ENCODE measurements at regions not wholly inside any gene's neighbourhood (a gene's known extent, or its start where the extent isn't known, plus 50 kb on each side); places are given as distances from the start of the nearest gene placed in this dataset.

DNA sequence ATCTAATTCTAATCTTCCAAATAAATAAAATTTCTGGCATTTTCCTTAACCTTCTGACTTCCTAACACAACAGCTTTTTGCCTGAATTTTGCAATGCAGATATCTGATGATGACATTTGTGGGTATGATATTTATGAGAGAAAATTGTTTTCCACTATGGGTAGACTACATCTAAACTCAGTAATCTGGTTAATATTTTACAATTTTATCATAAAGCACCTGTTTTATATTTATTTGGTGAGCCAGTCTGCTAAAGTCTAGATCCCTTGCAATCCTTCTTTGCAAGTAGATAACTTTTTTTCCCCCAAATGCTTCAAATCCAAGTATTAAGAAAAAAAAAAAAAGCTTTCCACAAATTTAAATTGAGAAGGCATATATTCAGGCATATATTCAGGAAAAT is 246.2 kb upstream of the DAB2 start:
- TF ChIP-seq CTCF (conservative IDR thresholded peaks at IDR 0.05; ENCODE audit: low read depth), result no peak
- H3K27ac ChIP-seq, result no peak overlapping the region
- ChIA-PET CTCF (interaction anchor here (0.6 kb wide), 1 partner anchor 165 kb away, joined by 3 read pairs; no protein-coding TSS in a partner anchor), POLR2A (ENCODE audit: low non-redundant PET) (no interaction called here)
- no peak for DNase-seq (ENCODE audit: low spot score)

DNA sequence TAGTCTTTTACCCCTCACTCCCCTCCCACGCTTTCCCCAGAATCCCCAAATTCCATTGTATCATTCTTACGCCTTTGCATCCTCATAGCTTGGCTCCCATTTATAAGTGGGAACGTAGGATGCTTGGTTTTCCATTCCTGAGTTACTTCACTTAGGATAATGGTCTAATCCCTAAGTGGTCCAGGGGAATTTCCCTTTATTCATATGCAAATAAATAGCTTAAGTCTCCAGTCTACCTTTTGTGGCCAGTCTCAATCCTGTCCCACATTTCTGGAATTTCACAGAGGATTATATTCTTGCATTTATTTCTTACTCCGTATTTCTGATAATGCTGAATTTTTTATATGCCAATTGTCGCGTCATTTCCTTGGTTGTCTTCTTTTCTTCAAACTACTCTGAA is 245.6 kb upstream of the DAB2 start:
- no peak overlapping the region for H3K27ac ChIP-seq
- POLR2A ChIA-PET (ENCODE audit: low non-redundant PET), result no interaction called here
- CTCF ChIA-PET, result interaction anchor here (0.6 kb wide), 1 partner anchor 278 kb away, joined by 3 read pairs; no protein-coding TSS in a partner anchor
- no peak for TF ChIP-seq CTCF (conservative IDR thresholded peaks at IDR 0.05; ENCODE audit: low read depth)
- DNase-seq (ENCODE audit: low spot score), result no peak

DNA sequence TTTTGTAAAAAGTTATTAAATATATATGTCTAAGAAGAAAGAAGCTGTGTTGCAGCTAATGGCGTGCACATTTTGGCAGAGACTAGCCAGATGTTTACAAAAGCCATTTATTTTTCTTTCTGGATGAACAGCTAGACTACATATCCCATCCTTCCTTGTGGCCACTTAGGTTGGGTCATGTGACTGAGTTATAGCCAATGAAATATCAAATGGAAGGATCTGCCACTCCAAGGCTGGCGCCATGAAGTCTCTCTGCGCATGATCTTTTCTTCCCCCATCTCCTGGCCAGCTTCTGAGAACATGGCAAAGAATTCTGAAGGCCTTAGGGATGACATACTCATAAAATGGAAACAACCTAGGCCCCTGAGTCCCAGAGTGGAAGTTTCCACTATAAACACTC is 244.2 kb upstream of the DAB2 start:
- no peak for TF ChIP-seq CTCF (conservative IDR thresholded peaks at IDR 0.05; ENCODE audit: low read depth)
- ChIA-PET CTCF (no interaction called here), POLR2A (ENCODE audit: low non-redundant PET) (no interaction called here)
- no peak for DNase-seq (ENCODE audit: low spot score)
- no peak overlapping the region for H3K27ac ChIP-seq

GRCh38 chr5:39665328-39665727 is 240.5 kb upstream of the DAB2 start:
- ChIA-PET CTCF (no interaction called here), POLR2A (ENCODE audit: low non-redundant PET) (no interaction called here)
- no peak overlapping the region for H3K27ac ChIP-seq
- no peak for TF ChIP-seq CTCF (conservative IDR thresholded peaks at IDR 0.05; ENCODE audit: low read depth)
- no peak for DNase-seq (ENCODE audit: low spot score)

DNA sequence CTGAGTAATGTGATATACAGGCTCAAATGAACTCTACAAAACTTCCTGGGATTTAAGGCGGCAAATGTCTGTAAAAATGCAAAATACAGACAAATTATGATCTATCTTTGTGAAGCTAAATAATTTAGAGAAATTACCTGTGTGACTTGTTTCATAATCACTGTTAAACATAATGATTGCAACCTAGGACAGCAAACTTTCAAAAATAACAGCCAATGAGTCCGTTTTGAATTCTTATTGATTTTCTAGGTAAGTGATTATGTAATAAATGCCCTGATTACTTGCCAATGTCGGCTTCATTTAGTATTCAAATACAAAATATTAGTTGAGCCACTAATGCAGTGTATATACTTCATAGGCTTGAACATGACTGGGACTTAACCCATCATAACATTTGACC is 238.2 kb upstream of the DAB2 start:
- DNase-seq (ENCODE audit: low spot score), result no peak
- ChIA-PET POLR2A (ENCODE audit: low non-redundant PET) (no interaction called here), CTCF (no interaction called here)

DNA sequence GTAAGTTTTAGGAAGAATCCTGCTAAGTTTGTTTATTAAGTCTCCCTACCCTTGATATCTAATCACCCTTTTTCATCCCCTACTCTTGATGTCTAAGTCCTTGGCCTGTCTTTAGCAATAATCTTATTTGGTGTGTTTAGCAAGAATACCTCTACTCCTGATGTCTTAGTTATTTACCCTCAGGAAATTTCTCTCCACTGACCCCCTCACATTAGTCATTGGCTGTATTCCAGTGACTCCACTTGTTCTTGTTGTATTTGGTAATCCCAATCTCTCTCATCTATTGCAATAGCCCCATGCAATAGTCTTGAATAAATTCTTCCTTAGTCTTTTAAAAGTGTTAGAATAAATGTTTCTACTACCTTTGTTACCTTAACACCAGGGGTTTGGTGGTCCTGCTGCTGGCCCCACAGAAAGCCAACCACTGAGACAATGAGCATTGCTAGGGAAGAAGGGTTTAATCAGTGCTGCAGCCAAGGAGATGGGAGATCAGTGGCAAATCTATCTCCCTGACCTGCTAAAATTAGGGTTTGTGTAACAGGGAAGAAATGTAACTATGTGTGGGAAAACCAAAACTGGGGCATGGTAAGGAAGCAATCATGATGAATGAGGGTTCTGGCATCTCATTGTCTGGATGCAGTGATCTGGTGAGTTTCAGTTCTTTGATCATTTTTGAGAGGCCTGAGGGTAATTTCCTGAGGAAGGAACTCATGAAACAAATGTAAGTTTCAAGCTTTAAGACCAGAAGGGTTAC is 236.4 kb upstream of the DAB2 start:
- H3K27ac ChIP-seq, result no peak overlapping the region
- CTCF ChIA-PET, result no interaction called here
- no peak for TF ChIP-seq CTCF (conservative IDR thresholded peaks at IDR 0.05; ENCODE audit: low read depth)
- DNase-seq (ENCODE audit: low spot score), result peak; percentile 38
- POLR2A ChIA-PET (ENCODE audit: low non-redundant PET), result no interaction called here

More for the DNA sequence above, 238.2 kb upstream of the DAB2 start:
- H3K27ac ChIP-seq, result no peak overlapping the region
- TF ChIP-seq CTCF (conservative IDR thresholded peaks at IDR 0.05; ENCODE audit: low read depth), result no peak
